ENCODE measurements at regions not wholly inside any gene's neighbourhood (a gene's known extent, or its start where the extent isn't known, plus 50 kb on each side); places are given as distances from the start of the nearest gene placed in this dataset.

DNA sequence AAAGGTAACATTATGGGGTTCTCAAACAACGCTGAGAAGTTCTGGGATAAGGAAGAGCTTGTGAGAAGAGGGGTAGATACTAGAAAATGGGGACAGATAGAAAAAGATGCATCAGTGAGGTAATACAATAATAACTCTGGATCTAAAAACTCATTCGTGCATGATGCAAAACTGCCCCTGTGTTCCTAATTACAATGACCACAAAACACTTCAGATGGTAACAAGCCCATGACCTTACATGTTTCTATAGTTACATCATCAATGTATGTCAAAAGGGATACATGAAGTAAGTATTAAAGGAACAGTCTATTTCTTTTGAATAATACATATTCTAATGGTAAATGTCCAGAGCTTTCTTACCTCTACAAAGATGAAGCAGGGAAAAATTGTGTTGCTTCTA lies 110.6 kb upstream of the PLPPR5 start:
- TF ChIP-seq, protein P1, sequence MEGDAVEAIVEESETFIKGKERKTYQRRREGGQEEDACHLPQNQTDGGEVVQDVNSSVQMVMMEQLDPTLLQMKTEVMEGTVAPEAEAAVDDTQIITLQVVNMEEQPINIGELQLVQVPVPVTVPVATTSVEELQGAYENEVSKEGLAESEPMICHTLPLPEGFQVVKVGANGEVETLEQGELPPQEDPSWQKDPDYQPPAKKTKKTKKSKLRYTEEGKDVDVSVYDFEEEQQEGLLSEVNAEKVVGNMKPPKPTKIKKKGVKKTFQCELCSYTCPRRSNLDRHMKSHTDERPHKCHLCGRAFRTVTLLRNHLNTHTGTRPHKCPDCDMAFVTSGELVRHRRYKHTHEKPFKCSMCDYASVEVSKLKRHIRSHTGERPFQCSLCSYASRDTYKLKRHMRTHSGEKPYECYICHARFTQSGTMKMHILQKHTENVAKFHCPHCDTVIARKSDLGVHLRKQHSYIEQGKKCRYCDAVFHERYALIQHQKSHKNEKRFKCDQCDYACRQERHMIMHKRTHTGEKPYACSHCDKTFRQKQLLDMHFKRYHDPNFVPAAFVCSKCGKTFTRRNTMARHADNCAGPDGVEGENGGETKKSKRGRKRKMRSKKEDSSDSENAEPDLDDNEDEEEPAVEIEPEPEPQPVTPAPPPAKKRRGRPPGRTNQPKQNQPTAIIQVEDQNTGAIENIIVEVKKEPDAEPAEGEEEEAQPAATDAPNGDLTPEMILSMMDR (IDR thresholded peaks at IDR 0.05): no peak
- Histone ChIP-seq H3K36me3 (ENCODE audit: low read depth) (no peaks in the 10 kb centered on the region), H3K4me3 (no peak overlapping the region), H3K9me3 (no peaks in the 10 kb centered on the region), H3K4me1 (ENCODE audit: low read depth) (no peaks in the 10 kb centered on the region)
- intact Hi-C loops (cut with DNase I, micrococcal nuclease): no loop called here
- DNase-seq (no peak), ATAC-seq (no peak)

DNA sequence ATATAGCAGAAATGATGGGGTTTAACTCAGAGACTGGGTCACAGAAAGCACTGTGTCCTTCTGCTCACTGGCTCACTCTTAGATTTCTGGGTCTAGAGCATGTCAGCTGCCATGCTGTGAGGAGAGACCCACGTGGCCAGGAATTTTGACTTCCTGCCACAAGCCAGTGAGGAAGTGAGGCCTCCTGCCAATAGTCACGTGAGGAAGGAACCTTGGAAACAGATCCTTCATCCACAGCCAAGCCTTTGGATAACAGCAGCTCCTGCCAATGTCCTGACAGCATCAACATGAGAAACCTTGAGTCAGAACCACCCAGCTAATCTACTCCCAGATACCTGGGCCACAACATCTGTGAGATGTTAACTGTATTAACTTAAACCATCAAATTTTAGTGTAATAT lies 114.5 kb upstream of the PLPPR5 start:
- Histone ChIP-seq H3K36me3 (ENCODE audit: low read depth) (no peaks in the 10 kb centered on the region), H3K4me1 (ENCODE audit: low read depth) (no peaks in the 10 kb centered on the region), H3K9me3 (no peaks in the 10 kb centered on the region), H3K4me3 (no peak overlapping the region)
- ATAC-seq (no peak), DNase-seq (no peak)
- TF ChIP-seq, protein P1 (IDR thresholded peaks at IDR 0.05): no peak
- intact Hi-C loops (cut with DNase I, micrococcal nuclease): no loop called here

DNA sequence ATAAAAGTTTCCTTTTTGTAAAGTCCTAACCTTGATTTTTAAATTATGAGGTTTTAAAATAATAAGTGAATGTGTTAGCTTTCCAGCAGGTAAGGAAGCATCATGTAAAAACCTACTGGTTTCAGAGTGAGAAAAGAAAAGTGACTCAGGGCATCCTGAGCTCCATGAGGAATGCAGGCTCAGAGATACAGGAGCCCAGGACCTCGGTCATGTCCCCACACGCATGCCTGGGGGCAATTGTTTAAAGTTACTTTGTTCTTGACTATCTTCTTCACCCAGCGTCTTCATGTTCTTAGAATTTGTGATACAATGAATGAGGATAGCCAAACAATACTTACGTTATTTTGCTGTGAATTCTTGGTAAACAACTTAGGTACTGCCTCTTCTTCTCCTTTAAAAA lies 117.4 kb upstream of the PLPPR5 start:
- TF ChIP-seq, protein P1 (IDR thresholded peaks at IDR 0.05): no peak
- Histone ChIP-seq H3K9me3 (no peaks in the 10 kb centered on the region), H3K4me1 (ENCODE audit: low read depth) (no peaks in the 10 kb centered on the region), H3K4me3 (no peak overlapping the region), H3K36me3 (ENCODE audit: low read depth) (no peaks in the 10 kb centered on the region)
- DNase-seq: no peak
- intact Hi-C loops (cut with DNase I, micrococcal nuclease): no loop called here
- no peak for ATAC-seq

DNA sequence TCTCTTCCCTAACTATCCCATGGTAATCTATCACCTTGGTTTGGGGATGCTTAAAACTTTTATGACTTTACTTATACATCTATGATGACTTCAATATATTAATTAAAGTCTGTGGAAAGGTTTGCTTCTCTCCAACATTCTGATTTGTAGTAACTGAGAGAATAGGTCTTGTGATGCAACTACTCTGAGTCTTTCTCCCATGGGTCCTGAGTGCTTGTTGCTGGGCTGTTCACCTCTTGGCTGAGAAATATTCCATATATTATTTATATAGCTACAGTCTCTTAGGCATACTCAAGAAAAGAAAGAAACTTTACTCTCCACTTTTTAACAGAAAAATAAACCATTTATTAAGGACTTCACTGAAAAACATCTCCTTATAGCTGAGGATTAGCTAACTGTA lies 119.3 kb upstream of the PLPPR5 start:
- TF ChIP-seq, protein P1 (IDR thresholded peaks at IDR 0.05): no peak
- no peak for ATAC-seq

DNA sequence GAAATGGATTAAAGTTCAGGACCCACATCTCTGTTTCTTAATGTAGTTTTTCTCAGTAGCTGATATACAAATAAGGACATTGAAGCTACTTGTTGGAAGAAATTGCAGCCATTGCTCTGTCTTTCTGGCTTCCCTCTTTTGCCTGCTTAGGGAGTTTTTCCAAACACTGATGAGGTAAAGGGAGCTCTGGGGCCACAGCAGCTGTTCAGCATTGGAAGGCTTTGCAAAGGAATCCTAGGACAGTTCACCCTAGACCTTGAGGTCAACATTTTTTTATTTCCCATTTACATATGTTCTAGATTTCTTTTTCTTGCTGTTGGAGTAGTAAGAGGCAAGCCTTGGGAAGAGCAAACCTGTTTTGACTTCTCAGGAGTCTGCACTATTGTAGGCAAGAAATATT lies 126.9 kb upstream of the PLPPR5 start:
- intact Hi-C loops (cut with DNase I, micrococcal nuclease): no loop called here
- TF ChIP-seq, protein P1 (IDR thresholded peaks at IDR 0.05): no peak
- Histone ChIP-seq H3K4me1 (ENCODE audit: low read depth) (no peaks in the 10 kb centered on the region), H3K36me3 (ENCODE audit: low read depth) (no peaks in the 10 kb centered on the region), H3K9me3 (no peaks in the 10 kb centered on the region), H3K4me3 (no peak overlapping the region)
- DNase-seq (no peak), ATAC-seq (no peak)

More for the DNA sequence above, 119.3 kb upstream of the PLPPR5 start:
- DNase-seq: no peak
- intact Hi-C loops (cut with DNase I, micrococcal nuclease): no loop called here
- H3K4me1 ChIP-seq (ENCODE audit: low read depth): no peaks in the 10 kb centered on the region
- no peaks in the 10 kb centered on the region for H3K36me3 ChIP-seq (ENCODE audit: low read depth)
- no peaks in the 10 kb centered on the region for H3K9me3 ChIP-seq
- no peak overlapping the region for H3K4me3 ChIP-seq
